ENCODE measurements at regions not wholly inside any gene's neighbourhood (a gene's known extent, or its start where the extent isn't known, plus 50 kb on each side); places are given as distances from the start of the nearest gene placed in this dataset.
"Not testable (repeated sequence)": the region's sequence is repeated elsewhere in the genome, so short reads cannot be mapped to it uniquely, and the experiment has no call there.

GRCh38 chr3:86887876-86888275 is 103.1 kb downstream of the VGLL3 start:
- TF ChIP-seq CTCF (IDR thresholded peaks at IDR 0.05), result no peak
- Mint-ChIP-seq H3K27ac (no peak overlapping the region), H3K27me3 (ENCODE audit: insufficient read depth) (no peaks in the 10 kb centered on the region), H3K4me1 (ENCODE audit: low read depth) (0 out of 2 replicates have a peak, but pooled peaks cover 5% of the 10 kb centered on the region), H3K4me3 (no peak overlapping the region), H3K9me3 (no peaks in the 10 kb centered on the region), H3K36me3 (ENCODE audit: low read depth) (no peaks in the 10 kb centered on the region)
- no peak for DNase-seq

GRCh38 chr3:86880066-86880465 is 110.9 kb downstream of the VGLL3 start:
- Mint-ChIP-seq H3K27me3 (ENCODE audit: insufficient read depth) (peaks cover 1% of the 10 kb centered on the region; the same call in 1 of the 2 replicates), H3K4me3 (no peak overlapping the region), H3K27ac (no peak overlapping the region), H3K36me3 (ENCODE audit: low read depth) (no peaks in the 10 kb centered on the region), H3K9me3 (no peaks in the 10 kb centered on the region), H3K4me1 (ENCODE audit: low read depth) (0 out of 2 replicates have a peak, but pooled peaks cover 5% of the 10 kb centered on the region)
- no peak for DNase-seq
- no peak for TF ChIP-seq CTCF (IDR thresholded peaks at IDR 0.05)

DNA sequence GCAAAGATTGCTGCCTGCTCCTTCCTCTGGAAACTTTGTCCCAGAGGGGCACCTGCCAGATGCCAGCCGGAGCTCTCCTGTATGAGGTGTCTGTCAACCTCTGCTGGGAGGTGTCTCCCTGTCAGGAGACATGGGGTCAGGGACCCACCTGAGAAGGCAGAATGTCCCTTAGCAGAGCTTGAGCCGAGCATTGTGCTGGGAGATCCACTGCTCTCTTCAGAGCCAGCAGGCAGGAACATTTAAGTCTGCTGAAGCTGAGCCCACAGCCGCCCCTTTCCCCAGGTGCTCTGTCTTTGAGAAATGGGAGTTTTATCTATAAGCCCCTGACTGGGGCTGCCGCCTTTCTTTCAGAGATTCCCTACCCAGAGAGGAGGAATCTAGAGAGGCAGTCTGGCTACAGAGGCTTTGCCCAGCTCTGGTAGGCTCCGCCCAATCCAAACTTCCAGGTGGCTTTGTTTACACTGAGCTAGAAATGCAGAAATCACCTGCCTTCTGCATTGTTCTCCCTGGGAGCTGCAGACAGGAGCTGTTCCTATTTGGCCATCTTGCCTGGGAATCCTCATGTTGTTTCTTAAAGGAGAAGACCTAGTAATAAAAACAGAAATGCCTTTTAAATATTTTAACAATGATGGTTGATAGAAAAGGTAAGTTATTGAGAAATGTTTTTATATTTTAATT is 114.3 kb downstream of the VGLL3 start:
- H3K4me3 Mint-ChIP-seq; H3K27me3 Mint-ChIP-seq (ENCODE audit: insufficient read depth); H3K4me1 Mint-ChIP-seq (ENCODE audit: low read depth); H3K27ac Mint-ChIP-seq; DNase-seq: not testable (repeated sequence)
- Mint-ChIP-seq H3K9me3 (peaks cover 14% of the 10 kb centered on the region), H3K36me3 (ENCODE audit: low read depth) (peaks cover 18% of the 10 kb centered on the region)

GRCh38 chr3:86874790-86875189 is 116.2 kb downstream of the VGLL3 start:
- not testable (repeated sequence) for H3K27me3 Mint-ChIP-seq (ENCODE audit: insufficient read depth); H3K4me3 Mint-ChIP-seq; H3K4me1 Mint-ChIP-seq (ENCODE audit: low read depth); H3K27ac Mint-ChIP-seq; DNase-seq
- Mint-ChIP-seq H3K9me3 (peaks cover 14% of the 10 kb centered on the region), H3K36me3 (ENCODE audit: low read depth) (peaks cover 18% of the 10 kb centered on the region)

DNA sequence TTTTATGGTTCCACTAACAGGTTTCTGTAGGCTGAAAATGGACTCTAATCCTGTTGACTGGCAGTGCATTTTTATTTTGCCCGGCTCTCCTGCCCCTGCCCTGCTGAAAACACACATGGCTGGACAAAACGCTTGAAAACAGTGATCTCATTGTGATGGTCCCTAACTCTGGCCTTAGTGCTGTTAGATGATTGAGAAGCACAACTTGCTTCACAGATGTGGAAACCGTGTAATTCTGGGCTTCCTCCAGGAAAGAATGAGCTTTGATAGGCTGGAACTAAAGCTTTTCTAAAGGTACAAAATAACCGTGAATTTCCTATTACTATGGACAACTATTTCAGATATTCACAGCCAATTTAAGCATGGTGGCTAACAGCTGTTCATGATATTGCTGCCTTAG is 121.4 kb downstream of the VGLL3 start:
- Mint-ChIP-seq H3K9me3 (peaks cover 14% of the 10 kb centered on the region), H3K27me3 (ENCODE audit: insufficient read depth) (no peaks in the 10 kb centered on the region), H3K4me1 (ENCODE audit: low read depth) (peaks cover 16% of the 10 kb centered on the region), H3K36me3 (ENCODE audit: low read depth) (peaks cover 18% of the 10 kb centered on the region), H3K4me3 (no peak overlapping the region), H3K27ac (no peak overlapping the region)
- TF ChIP-seq CTCF (IDR thresholded peaks at IDR 0.05), result no peak
- no peak for DNase-seq

DNA sequence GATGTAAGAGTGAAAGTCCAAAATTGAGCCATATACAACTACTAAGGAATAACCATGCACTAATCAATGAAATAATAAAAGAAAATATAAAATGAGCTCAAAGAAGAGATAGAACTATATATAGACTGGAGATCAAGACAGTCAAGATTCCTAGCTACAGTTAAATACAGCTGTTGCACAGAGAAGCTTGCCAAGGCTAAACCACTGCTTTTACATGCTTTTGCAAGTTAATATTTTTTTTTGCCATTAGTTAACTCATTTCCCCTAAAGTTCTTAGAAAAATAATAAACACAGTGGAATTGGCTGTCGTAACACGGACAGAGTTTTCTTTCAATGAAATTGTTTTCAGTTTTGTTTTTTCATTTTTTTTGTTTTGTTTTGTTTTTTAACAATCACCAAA is 123.0 kb downstream of the VGLL3 start:
- Mint-ChIP-seq H3K4me1 (ENCODE audit: low read depth) (peaks cover 17% of the 10 kb centered on the region), H3K4me3 (no peak overlapping the region), H3K9me3 (peaks cover 4% of the 10 kb centered on the region; the same call in 1 of the 2 replicates), H3K36me3 (ENCODE audit: low read depth) (peaks cover 10% of the 10 kb centered on the region), H3K27ac (no peak overlapping the region), H3K27me3 (ENCODE audit: insufficient read depth) (no peaks in the 10 kb centered on the region)
- no peak for DNase-seq
- TF ChIP-seq CTCF (IDR thresholded peaks at IDR 0.05), result no peak

All from HFFc6 (cell line).